G401.6 (cell line): ENCODE measurements at regions not wholly inside any gene's neighbourhood (a gene's known extent, or its start where the extent isn't known, plus 50 kb on each side); places are given as distances from the start of the nearest gene placed in this dataset.
"Not testable (repeated sequence)": the region's sequence is repeated elsewhere in the genome, so short reads cannot be mapped to it uniquely, and the experiment has no call there.

Source experiments
- FAIRE-seq: peaks from 2 replicates; lab custom pipeline; 2012; peaks lifted over from hg19 to GRCh38; lab: Jason Lieb, UNC

- no peak for FAIRE-seq
Observed at GRCh38 chr2:16100006-16100405, 159.7 kb downstream of the MYCN start.

GRCh38 chr2:16099326-16099725 lies 159.0 kb downstream of the MYCN start:
- FAIRE-seq: no peak

DNA sequence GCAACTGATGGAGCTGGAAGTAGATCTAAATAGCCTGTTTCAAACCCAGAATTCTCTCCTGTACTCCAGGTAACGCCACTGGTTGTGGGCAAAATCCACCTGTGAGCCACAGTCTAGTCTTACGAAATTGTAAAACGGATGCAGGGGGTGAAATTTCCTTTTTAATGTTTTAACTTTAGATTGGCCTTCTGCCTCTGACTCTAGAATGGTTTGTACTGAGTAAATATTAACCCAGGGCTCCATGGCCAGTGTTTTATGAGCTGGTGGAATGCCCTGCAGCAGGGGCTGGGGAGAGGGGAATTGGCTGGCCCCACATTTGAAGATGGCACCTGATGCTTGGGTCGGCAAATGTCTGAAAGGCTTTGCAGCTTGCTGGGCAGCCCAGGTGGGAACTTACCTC lies 156.6 kb downstream of the MYCN start:
- FAIRE-seq: no peak

DNA sequence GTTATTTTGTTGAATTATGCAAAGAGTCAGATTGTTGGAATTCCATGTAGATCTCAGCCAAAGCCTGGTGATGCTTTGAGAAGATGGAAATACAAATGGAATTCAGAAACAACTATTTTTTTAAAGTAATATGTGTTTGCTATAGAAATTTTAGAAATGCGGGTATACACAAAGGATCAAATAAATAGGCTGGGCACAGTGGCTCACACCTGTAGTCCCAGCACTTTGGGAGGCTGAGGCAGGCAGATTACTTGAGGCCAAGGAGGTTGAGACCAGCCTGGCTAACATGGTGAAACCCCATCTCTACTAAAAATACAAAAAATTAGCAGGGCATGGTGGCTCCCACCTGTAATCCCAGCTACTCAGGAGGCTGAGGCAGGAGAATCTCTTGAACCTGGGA lies 155.1 kb downstream of the MYCN start:
- not testable (repeated sequence) for FAIRE-seq

DNA sequence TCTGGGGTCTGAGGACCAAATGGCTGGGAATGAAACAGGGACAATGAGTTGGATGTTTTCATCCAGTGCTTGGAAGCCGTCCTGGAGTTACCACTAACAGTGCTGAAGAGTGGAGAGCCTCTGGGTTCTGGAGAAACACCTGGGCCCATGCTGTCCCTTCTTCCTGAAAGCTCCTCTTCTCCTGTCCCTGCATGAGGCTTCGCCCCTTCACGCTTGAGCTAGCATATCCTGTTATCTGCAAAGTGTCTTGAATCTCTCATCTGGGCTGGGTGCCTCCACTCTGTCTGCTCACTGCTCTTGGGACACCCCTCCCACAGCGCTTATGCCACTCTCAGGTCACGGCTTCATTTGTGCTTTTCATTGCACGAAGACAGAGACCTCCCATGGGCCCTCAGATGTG lies 154.5 kb downstream of the MYCN start:
- FAIRE-seq: no peak

GRCh38 chr2:16093639-16094529 lies 153.5 kb downstream of the MYCN start:
- no peak for FAIRE-seq

DNA sequence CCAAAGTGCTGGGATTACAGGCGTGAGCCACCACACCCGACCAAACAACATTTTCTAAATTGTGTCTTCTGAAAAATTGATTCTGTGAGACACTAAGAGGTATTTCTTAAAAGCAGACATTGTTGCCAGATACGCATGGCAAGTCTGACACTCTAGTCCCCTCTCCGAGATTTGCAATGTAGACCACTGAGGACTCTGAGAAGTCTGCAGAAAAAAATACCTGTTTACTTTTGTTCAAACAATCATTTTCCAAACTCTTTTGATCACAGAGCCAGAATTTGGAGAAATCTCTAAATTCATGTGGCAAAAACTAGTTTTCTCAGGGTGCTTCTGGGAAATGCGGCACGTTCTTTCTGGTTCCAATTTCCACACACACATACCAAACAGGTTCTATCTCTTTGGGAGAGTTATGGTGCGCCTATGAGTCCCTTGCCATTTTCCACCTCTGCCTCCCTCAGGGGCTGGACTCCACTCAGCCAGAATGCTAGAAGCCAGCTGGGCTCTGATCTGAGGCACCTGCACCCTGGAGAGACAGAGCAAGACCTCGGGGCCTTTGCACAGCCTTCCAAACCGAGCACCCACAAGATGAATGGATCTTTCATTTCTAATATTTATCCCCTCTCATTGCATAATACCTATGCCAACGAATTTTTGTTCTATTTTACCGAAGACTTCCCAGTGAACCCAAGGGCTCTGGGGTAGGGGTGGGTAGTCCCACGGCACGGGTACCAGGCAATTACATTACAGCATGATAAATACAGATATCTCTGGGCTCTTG lies 152.7 kb downstream of the MYCN start:
- no peak for FAIRE-seq

DNA sequence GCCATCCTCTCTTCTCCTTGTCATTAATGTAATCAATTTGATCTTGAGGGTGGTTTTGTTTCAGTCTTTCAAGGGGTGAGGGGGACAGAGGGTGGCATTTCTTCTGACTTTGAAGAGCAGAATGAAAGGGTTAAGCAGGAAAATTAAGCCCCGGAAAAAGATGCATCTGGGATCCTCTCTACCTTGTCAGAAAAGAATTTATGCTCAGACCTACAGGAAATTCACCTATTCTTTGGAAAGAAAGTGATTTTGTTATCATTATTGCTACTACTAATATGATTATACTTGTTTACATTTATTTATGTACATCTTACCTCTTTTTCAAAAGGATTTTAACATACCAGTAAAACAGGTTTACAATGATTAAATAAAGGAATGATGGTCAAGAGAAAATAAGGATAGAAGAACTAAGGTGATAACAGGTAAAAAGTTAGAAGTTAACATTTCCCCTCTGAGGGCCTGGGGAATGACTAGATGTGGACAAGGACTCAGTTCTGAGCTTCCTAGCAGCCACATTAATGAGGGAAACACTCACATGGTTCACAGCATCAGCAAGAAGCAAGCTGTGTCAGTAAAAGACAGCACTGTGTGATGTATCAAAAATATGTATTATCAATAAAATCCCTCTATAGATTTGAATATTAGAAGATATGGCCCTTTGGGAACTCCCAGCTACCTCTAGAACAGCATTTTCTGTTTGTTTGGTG lies 151.4 kb downstream of the MYCN start:
- FAIRE-seq: no peak

DNA sequence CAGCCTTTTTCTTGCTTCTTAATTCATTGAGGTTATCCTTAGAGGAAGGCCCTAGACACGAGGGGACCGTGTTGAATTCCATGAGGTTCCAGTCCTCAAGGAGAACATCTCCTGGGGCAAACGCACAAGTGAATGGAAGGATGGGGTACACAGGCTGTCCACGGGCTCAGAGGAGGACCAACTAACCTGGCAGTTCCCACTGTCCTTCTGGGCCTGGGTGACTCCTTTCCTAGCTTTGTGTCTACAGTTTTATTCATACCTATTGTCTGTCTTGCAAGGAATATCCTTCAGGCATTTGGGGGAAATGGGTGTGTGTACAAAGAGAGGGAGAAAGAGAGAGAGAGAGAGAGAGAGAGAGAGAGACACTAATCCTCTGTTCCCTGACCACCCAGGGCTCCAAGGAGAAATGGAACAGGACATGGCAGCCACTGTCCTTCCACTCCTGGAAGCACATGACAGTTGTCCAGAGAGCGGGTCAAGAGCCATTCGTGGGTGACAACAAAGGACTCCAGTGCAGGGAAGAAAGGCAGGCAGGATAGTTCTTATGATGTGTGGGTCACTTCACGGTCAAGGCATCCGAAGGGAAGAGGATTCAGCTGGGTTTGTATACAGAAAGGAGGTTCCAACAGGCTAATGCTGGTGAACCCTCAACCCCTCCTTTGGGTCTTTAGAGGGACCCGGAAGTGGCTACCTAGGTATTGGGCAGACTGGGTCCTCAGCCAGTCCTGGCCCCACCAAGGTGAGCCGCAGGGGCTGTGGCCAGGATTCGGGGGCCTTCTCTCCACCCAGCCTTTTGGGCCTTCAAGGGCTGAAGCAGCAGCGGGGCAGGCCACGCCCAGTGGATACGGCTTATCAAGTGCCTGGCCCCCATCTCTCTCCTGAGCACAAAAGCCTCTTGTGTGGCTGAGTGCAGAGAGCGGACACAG lies 150.6 kb downstream of the MYCN start:
- FAIRE-seq: no peak

- FAIRE-seq: not testable (repeated sequence)
Observed at GRCh38 chr2:16089491-16089890, 149.1 kb downstream of the MYCN start.

DNA sequence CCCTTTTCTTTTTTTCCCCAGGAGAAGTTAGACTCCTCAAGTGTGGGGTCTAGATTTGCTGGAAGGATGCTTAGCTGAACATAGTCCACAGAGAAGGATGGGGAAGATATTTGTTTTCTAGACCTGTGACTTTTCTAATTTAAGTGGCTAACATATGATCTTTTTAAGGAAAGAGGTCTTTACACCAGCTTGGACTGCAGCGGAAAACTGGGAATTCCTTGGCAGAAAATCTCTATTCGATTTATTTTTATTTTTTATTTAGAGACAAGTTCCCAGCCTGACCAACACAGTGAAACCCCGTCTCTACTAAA lies 148.4 kb downstream of the MYCN start:
- no peak for FAIRE-seq

- no peak for FAIRE-seq
Observed at GRCh38 chr2:16088035-16088801, 147.9 kb downstream of the MYCN start.

DNA sequence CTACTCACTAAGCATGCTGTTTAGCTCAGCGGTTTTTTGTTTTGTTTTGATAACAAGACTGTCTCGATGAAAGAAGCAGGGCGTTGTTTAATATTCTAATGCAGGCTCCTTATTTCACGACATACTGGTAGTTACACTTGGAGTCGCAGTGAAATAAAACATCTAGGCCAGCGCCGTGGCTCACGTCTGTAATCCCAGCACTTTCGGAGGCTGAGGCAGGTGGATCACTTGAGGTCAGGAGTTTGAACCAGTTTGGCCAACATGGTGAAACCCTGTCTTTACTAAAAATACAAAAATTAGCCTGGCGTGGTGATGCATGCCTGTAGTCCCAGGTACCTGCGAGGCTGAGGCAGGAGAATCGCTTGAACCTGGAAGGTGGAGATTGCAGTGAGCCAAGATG lies 145.8 kb downstream of the MYCN start:
- not testable (repeated sequence) for FAIRE-seq

GRCh38 chr2:16085073-16085472 lies 144.7 kb downstream of the MYCN start:
- no peak for FAIRE-seq

GRCh38 chr2:16084274-16084673 lies 143.9 kb downstream of the MYCN start:
- FAIRE-seq: no peak

DNA sequence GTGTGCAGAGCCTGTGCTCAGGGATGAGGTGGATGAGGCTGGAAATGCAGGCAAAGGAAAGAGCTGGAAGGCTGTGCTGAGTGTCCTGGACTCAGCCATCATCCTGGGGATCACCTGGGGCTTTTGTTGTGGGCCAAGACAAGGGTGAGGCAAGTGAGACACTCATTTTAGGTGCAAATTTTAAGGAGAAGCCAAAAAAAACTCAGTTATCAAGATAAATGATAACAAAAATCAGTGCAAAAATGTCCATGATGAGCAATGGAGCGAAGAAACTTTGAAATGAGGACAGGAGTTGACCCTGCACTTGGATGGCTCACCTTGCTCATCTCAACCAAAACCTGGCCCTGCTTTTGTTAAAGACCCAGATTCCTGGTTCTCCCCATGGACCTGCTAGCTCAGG lies 141.9 kb downstream of the MYCN start:
- no peak for FAIRE-seq

- FAIRE-seq: no peak
Observed at GRCh38 chr2:16081316-16082200, 141.2 kb downstream of the MYCN start.

DNA sequence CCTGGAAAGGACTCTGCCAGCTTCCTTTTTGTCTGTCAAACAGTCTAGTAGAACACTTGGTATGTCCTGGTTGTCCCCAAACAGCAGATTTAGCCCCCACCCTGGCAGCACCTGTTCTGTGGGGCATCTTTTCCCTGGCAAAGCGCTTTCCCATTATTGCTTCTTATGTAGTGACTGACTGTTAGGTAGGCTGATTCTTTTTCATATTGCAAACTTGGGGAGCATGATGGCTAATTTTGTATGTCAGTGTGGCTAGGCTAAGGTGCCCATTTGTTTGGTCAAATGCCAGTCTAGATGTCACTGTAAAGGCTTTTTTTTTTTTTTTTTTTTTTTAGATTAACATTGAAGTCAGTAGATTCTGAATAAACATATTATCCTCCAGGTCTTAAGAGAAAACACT lies 140.2 kb downstream of the MYCN start:
- FAIRE-seq: no peak

- no peak for FAIRE-seq
Observed at GRCh38 chr2:16080071-16080470, 139.7 kb downstream of the MYCN start.

DNA sequence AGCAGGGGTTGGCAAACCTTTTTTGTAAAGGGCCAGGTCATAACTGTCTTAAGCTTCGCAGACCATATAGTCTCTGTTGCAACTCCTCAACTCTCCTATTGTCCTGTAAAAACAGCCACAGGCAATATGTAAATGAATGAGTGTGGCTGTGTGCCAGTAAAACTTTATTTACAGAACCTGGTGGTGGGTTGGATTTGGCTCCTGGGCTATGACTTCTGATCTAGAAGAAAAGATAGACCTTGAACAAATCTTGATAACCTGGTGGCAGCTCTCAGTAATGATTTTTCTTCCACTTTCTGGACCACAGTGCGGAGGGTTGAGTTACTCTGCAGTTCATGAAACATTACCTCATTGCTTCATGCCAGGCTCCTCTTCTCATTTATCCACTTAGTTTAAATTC lies 139.3 kb downstream of the MYCN start:
- no peak for FAIRE-seq
